BE2C (cell line): ENCODE measurements at regions not wholly inside any gene's neighbourhood (a gene's known extent, or its start where the extent isn't known, plus 50 kb on each side); places are given as distances from the start of the nearest gene placed in this dataset.

Experiments
- DNase-seq: peaks from one replicate; pipeline ENCODE4 v3.0.0-alpha.2; 2020
- H3K27me3 ChIP-seq: fragments of 250-450 bp; sonication (Bioruptor Pico); 2 replicates; pipeline ENCODE4 v1.5.1; 2020; ENCODE audit warnings: mild to moderate bottlenecking
- H3K36me3 ChIP-seq: fragments of 250-450 bp; sonication (Bioruptor Pico); 2 replicates; pipeline ENCODE4 v1.5.1; 2020; ENCODE audit warnings: mild to moderate bottlenecking
- H3K4me1 ChIP-seq: fragments of 250-450 bp; sonication (Bioruptor Pico); 2 replicates; pipeline ENCODE4 v1.5.1; 2020
- H3K4me3 ChIP-seq: 2 replicates; pipeline ENCODE4 v1.5.1; 2011; ENCODE audit warnings: low read depth, low read length
- H3K9me3 ChIP-seq: fragments of 250-450 bp; sonication (Bioruptor Pico); 2 replicates; pipeline ENCODE4 v1.5.1; 2020
- CTCF ChIP-seq: IDR thresholded peaks from 2 replicates; pipeline ENCODE4 v1.5.1; 2012; ENCODE audit warnings: mild to moderate bottlenecking, low read depth, low read length

DNA sequence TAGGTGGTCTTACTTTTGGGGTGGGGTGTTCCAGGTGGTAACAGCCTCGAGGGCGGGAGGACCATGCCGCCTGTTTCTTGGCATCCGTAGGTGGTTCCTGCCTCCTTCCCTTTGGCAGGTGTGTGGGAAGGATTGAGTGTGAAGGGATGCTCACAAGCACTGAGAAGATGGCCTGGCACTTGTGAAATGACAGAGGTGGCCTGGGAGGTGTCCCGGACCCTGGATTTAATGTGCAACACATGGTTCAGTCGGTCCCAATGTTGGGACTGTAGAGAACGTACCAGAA lies 165.8 kb upstream of the FOXF1 start:
- Histone ChIP-seq H3K36me3 (no peaks in the 10 kb centered on the region), H3K4me1 (peaks cover 26% of the 10 kb centered on the region), H3K27me3 (no peaks in the 10 kb centered on the region), H3K9me3 (peaks cover 2% of the 10 kb centered on the region; the same call in 1 of the 2 replicates), H3K4me3 (no peak overlapping the region)
- TF ChIP-seq CTCF, result no peak
- no peak for DNase-seq

DNA sequence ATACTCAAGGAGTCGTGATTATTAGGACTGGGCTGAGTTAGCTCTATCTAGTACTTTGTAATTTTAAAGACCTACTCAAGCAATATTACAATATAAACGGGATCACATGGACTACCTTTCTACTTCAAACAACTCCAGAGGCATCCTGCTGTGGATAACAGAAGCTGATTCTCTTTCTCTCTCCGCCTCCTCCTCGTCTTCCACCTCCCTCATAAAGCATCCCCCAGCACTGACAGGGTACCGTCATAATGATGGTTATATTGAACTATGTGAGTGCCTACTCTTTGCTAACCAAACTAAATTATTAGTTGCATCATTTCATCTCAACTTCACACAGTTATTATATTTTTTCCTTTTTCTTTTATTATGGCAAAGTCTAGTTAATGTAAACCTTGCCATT lies 165.4 kb upstream of the FOXF1 start:
- TF ChIP-seq CTCF, result no peak
- Histone ChIP-seq H3K4me3 (no peak overlapping the region), H3K4me1 (peaks cover 26% of the 10 kb centered on the region), H3K27me3 (no peaks in the 10 kb centered on the region), H3K9me3 (peaks cover 2% of the 10 kb centered on the region; the same call in 1 of the 2 replicates), H3K36me3 (no peaks in the 10 kb centered on the region)
- no peak for DNase-seq

DNA sequence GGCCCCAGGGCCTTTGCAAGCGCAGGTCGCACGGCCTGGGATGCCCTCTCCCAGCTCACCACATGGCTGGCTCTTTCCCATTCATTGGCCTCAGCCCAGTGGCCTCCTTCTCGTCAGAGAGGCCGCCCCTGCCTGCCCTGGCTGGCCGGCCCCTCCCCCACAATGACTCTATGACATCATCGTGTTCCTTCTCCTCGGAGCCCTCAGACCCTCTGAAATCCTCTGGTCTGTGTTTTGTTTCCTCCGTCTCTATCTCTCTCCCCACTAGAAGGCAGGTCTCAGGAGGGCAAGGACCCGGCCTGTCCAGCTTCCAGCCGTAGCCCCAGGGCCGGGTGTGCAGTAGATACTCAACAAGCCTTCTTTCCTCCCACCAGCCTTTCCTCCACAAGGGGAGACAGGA lies 164.8 kb upstream of the FOXF1 start:
- DNase-seq, result no peak
- no peaks in the 10 kb centered on the region for H3K27me3 ChIP-seq
- TF ChIP-seq CTCF, result no peak
- peaks cover 26% of the 10 kb centered on the region for H3K4me1 ChIP-seq
- H3K36me3 ChIP-seq, result no peaks in the 10 kb centered on the region
- H3K9me3 ChIP-seq, result peaks cover 2% of the 10 kb centered on the region; the same call in 1 of the 2 replicates
- no peak overlapping the region for H3K4me3 ChIP-seq

GRCh38 chr16:86346034-86346433 lies 164.3 kb upstream of the FOXF1 start:
- H3K4me1 ChIP-seq, result peaks cover 24% of the 10 kb centered on the region
- H3K9me3 ChIP-seq, result peaks cover under 1% of the 10 kb centered on the region; the same call in 1 of the 2 replicates
- no peaks in the 10 kb centered on the region for H3K36me3 ChIP-seq
- no peak for TF ChIP-seq CTCF
- no peaks in the 10 kb centered on the region for H3K27me3 ChIP-seq
- no peak overlapping the region for H3K4me3 ChIP-seq
- no peak for DNase-seq

DNA sequence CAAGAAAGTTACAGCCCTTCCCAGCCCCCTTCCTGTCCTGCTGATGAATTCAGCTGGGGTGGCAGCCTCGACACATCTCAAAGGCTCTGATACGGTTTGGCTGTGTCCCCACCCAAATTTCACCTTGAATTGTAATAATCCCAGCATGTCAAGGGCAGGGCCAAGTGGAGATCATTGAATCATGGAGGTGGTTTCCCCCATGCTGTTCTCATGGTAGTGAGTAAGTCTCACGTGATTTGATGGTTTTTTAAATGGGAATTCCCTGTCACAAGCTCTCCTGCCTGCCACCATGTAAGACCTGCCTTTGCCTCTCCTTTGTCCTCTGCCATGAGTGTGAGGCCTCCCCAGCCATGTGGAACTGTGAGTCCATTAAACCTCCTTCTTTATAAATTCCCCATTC lies 163.2 kb upstream of the FOXF1 start:
- H3K36me3 ChIP-seq, result no peaks in the 10 kb centered on the region
- TF ChIP-seq CTCF, result no peak
- H3K9me3 ChIP-seq, result no peaks in the 10 kb centered on the region
- peaks cover 22% of the 10 kb centered on the region for H3K4me1 ChIP-seq
- H3K4me3 ChIP-seq, result no peak overlapping the region
- no peaks in the 10 kb centered on the region for H3K27me3 ChIP-seq
- no peak for DNase-seq

DNA sequence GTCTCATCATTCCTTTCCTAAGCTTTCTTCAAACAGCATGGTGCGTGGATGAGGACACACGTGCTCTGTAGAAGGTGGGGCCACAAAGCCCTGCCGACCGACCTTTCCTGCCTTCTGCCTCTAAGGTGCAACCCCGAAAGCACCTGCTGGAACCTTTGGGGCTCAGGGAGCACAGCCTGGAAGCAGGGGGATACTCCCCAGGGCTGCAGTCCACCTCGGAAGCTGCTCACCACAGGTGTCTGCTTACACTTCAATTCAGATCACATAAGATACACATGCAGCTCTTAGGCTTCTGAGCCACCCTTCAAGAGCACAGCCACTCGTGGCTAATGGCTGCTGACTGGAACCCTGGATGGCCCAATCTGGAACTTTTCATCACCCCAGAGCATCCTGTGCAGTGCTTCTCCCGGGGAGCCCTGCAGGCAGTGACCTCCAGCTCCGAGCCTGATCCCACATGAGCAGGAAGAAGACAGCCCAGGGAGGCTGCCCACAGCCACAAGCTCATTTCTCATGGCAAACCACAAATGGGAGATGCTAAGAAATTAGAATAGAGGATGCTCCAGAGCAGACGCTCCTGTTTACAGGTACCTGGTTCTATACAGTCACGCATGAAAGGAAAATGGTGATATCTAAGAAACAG lies 162.3 kb upstream of the FOXF1 start:
- H3K27me3 ChIP-seq, result no peaks in the 10 kb centered on the region
- DNase-seq, result no peak
- no peak overlapping the region for H3K4me3 ChIP-seq
- no peak for TF ChIP-seq CTCF
- H3K4me1 ChIP-seq, result peaks cover 16% of the 10 kb centered on the region
- no peaks in the 10 kb centered on the region for H3K9me3 ChIP-seq
- H3K36me3 ChIP-seq, result no peaks in the 10 kb centered on the region
